ENCODE measurements at regions not wholly inside any gene's neighbourhood (a gene's known extent, or its start where the extent isn't known, plus 50 kb on each side); places are given as distances from the start of the nearest gene placed in this dataset.

- DNase-seq (ENCODE audit: low read depth) = peak; percentile 72
These were observed 377.9 kb downstream of the ENC1 start for GRCh38 chr5:74262544-74263207.

GRCh38 chr5:74261866-74262265 is 378.7 kb downstream of the ENC1 start:
- no peak for DNase-seq (ENCODE audit: low read depth)

DNA sequence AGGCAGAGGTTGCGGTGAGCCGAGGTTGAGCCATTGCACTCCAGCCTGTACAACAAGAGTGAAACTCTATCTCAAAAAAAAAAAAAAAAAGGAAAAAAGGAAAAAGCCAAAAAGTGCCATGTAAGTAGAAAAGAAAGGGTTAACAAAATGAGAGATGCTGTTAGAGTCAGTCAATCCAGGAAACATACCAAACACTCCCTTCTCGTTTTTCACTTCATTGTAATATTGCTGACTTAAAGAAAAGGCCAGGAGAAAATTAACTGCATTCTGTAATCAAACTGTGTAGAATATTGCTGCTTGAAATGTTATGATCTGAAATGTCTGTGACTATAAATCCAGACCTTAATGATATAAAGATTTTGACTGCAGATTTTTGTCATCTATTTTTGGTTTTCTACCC is 379.1 kb downstream of the ENC1 start:
- DNase-seq (ENCODE audit: low read depth) = no peak

DNA sequence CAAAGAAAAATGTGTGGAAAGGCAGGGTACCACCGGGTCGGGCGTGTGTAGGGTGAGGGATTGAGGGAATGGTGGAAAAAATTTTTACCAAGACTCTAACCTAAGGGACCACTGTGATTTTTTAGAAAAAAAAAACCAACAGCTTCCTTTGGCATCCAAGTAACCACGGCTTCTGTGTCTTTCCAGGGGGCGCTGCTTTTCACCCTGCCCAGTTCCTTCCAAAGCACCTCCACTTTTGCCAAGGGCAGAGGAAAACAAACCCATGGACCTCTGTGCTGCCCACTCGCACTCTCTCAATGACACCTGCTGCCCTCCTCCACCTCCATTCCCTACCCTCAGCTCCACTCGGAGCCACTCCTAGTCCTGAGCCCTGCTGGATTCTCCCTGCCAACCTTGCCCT is 381.0 kb downstream of the ENC1 start:
- no peak for DNase-seq (ENCODE audit: low read depth)

GRCh38 chr5:74258314-74258665 is 382.2 kb downstream of the ENC1 start:
- no peak for DNase-seq (ENCODE audit: low read depth)

- DNase-seq (ENCODE audit: low read depth) = no peak
These were observed 382.7 kb downstream of the ENC1 start for GRCh38 chr5:74257645-74258313.

DNA sequence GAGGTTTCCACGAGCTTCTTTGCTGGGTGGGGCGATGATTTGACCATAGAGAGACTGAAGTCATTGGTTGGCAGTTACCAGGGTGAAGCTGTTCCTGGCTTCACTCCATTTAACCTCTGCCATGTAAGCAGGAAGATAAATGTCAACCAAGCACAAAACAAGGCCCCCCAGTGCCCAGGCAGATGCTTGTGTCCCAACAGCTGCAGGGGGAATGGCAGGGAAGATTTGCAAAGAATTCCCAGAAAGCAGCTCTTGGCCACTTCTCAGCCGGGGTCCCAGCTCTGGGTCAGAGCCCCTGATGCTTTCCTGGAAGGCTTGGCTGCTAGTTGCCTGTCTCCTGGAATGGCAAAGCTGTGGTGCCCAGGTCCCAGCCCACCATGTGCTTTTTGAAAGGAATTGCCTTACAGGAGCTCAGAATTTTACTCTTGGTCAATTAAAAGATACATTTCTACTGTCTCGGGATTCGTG is 383.4 kb downstream of the ENC1 start:
- DNase-seq (ENCODE audit: low read depth) = no peak

- DNase-seq (ENCODE audit: low read depth) = no peak
These were observed 384.7 kb downstream of the ENC1 start for GRCh38 chr5:74255692-74256392.

- no peak for DNase-seq (ENCODE audit: low read depth)
These were observed 386.3 kb downstream of the ENC1 start for GRCh38 chr5:74254257-74254656.

DNA sequence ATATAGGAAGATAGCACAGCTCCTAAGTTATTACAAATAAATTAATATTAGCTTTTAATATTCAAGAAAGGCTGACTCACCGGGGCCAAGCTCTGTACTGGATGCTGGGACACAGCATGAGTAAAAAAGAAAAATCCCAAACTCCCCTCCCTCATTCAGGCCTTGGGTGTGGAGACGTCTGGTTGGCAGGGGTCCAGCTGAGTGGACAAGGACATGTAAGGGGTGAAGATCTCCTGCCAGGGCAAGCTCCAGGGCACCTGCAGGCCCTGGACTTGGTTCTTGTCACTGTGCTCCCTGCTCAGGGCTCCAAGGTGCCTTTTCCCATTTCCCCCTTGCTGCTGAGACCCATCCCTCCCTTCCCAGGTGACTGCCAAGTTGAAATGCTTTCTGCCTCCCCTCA is 388.5 kb downstream of the ENC1 start:
- no peak for DNase-seq (ENCODE audit: low read depth)

DNA sequence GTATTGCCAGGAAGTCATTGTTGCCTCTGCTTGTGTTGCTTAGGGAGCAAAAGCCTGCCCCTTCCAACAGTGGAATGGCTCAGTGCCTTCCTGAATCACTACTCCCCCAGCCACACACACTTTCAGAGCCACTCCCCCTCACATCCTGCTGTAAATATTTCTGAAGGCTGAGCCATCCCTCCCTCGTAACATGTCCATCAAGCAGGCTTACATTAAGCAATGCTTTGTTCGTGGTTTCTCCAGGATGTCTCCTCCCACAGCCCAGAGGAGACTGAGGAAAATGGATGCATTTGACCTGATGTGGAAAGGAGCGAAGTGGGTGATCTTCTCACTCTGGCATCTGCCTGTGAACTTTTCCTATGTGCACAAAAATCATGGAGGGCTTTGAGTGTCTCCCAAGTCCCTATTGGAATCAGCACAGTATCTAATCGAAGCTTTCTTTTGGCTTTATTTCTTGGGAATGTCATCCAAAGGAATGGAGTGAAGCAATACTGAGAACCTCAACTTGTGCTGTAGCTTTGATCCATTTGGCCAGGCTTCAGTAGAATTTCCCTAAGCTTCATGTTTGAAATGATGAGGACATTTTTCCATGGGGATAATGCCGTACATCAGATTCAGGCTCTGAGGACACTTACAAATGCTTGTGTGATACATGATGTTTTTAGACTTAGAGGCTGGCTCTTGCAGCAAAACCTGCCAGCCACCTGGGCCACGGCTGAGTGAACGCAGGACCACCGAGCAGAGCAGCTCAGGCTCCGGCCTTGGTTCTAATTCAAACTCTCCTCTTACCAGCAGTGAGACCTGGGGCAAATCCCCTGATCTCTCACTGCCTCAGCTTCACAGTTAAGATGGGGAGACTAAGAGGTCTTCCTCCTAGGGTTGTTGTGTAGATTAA is 389.1 kb downstream of the ENC1 start:
- DNase-seq (ENCODE audit: low read depth) = peak; percentile 83

GRCh38 chr5:74250304-74251102 is 390.0 kb downstream of the ENC1 start:
- DNase-seq (ENCODE audit: low read depth) = no peak

DNA sequence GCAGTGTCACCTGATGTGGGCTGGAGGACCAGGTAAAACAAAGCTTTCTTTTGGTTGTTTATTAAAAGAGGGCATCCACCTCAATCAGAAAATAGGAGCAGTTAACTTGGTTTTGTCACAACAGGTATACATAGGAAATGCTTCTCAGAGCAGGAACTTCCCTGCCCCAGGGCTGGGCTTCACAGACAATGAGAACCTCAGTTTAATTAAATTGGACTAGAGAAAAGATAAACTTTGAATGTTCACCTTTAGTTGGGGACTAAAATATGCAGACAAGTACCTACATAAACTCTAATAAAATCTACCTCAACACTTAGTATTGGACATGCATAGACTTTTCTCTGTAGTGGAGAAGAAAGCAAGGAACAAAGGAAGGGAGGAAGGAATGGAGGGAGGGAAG is 392.0 kb downstream of the ENC1 start:
- no peak for DNase-seq (ENCODE audit: low read depth)

- DNase-seq (ENCODE audit: low read depth) = no peak
These were observed 396.1 kb downstream of the ENC1 start for GRCh38 chr5:74244406-74244805.

DNA sequence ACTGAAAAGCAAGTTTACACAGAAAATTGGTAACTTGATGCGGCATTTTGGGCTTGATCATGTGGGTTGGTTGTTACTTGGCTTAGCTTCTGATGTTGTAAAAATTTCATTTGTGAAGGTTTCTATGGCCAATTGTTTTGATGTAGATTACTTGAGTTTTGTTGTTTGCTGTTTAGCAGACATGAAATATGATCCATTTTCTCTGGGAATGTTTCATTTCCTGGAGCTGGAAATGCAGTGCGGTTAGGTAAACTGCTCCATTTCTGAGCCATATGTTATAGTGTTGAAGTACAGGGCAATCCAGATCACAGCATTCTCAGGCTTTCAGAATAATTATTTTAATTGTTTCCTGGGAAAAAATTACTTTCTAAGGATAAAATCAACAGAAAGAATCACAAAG is 396.9 kb downstream of the ENC1 start:
- DNase-seq (ENCODE audit: low read depth) = peak; percentile 67

- DNase-seq (ENCODE audit: low read depth) = no peak
These were observed 398.0 kb downstream of the ENC1 start for GRCh38 chr5:74242516-74242915.

DNA sequence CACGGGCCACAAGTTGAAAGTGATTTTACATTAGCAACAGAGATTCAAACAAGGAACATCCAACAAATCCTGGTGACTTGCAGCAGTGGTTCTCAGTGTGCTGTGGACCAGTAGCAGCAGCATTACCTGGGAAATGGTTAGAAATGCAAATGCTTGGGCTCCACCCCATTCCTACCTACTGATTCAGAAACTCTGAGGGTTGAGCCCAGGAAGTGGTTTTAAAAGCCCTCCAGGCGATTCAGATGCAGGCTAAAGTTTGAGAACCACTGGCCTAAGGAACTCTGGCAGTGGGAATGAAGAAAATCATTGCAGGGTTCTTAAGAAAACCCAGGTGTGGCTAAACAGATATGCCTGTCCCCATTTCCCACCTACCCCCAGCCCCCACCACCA is 398.8 kb downstream of the ENC1 start:
- peak; percentile 42 for DNase-seq (ENCODE audit: low read depth)

- DNase-seq (ENCODE audit: low read depth) = no peak
These were observed 399.5 kb downstream of the ENC1 start for GRCh38 chr5:74240783-74241750.

GRCh38 chr5:74239261-74239660 is 401.3 kb downstream of the ENC1 start:
- DNase-seq (ENCODE audit: low read depth) = no peak
